IMR-90 (cell line): ENCODE measurements at regions not wholly inside any gene's neighbourhood (a gene's known extent, or its start where the extent isn't known, plus 50 kb on each side); places are given as distances from the start of the nearest gene placed in this dataset.

Experiments
- MAFK ChIP-seq: IDR thresholded peaks from 2 replicates; pipeline ENCODE4 v1.6.1; 2012; ENCODE audit warnings: low read depth, low read length, improper control_type of control experiment
- MXI1 ChIP-seq: IDR thresholded peaks from 2 replicates; pipeline ENCODE4 v1.6.1; 2012; ENCODE audit warnings: low read depth, mild to moderate bottlenecking, low read length, moderate library complexity, borderline replicate concordance
- POLR2A ChIP-seq: IDR thresholded peaks from 2 replicates; pipeline ENCODE4 v1.6.1; 2012; ENCODE audit warnings: mild to moderate bottlenecking, low read depth, low read length
- RAD21 ChIP-seq: IDR thresholded peaks from 2 replicates; pipeline ENCODE4 v1.6.1; 2012; ENCODE audit warnings: low read length, improper control_type of control experiment
- RCOR1 ChIP-seq: IDR thresholded peaks from 2 replicates; pipeline ENCODE4 v1.6.1; 2012; ENCODE audit warnings: mild to moderate bottlenecking, low read length, improper control_type of control experiment; ENCODE audit not compliant: insufficient replicate concordance
- TF ChIP-seq, protein P1 (sequence below): conservative IDR thresholded peaks from 2 replicates; pipeline ENCODE4 v1.5.1; 2012; ENCODE audit warnings: mild to moderate bottlenecking, low read depth, low read length, improper control_type of control experiment

DNA sequence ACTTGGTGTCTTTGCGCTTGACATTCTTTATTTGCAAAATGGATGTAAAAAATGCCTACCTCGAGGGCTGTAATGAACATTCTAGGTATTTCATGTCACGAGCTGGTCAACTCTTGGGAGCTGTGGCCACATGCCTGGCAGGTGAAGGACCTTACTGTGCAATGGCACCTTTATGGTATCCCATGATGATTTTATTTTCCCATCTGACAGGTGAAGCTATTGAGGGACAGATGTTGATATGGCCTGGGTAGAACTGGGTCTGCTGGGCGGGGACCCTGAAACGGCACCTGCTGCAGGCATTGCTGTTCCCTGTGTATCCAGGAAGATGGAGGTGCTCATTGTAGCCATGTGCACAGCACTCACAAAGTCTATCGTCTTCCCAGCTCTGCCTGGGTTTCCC is 332.2 kb downstream of the TEX29 start:
- TF ChIP-seq RAD21: no peak
- TF ChIP-seq, protein P1, sequence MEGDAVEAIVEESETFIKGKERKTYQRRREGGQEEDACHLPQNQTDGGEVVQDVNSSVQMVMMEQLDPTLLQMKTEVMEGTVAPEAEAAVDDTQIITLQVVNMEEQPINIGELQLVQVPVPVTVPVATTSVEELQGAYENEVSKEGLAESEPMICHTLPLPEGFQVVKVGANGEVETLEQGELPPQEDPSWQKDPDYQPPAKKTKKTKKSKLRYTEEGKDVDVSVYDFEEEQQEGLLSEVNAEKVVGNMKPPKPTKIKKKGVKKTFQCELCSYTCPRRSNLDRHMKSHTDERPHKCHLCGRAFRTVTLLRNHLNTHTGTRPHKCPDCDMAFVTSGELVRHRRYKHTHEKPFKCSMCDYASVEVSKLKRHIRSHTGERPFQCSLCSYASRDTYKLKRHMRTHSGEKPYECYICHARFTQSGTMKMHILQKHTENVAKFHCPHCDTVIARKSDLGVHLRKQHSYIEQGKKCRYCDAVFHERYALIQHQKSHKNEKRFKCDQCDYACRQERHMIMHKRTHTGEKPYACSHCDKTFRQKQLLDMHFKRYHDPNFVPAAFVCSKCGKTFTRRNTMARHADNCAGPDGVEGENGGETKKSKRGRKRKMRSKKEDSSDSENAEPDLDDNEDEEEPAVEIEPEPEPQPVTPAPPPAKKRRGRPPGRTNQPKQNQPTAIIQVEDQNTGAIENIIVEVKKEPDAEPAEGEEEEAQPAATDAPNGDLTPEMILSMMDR: no peak
- TF ChIP-seq POLR2A: no peak
- TF ChIP-seq RCOR1: no peak
- TF ChIP-seq MAFK: no peak
- no peak for TF ChIP-seq MXI1
